CD4-positive, alpha-beta T cell treated with Interleukin-17A for 1 hour (primary cell): ENCODE measurements at regions not wholly inside any gene's neighbourhood (a gene's known extent, or its start where the extent isn't known, plus 50 kb on each side); places are given as distances from the start of the nearest gene placed in this dataset.

Experiments
- DNase-seq: peaks from one replicate; pipeline ENCODE4 v3.0.0-alpha.2; 2020

- no peak for DNase-seq
Observed at GRCh38 chr16:17632667-17633066, 161.9 kb upstream of the XYLT1 start.

GRCh38 chr16:17629936-17630335, 159.2 kb upstream of the XYLT1 start:
- DNase-seq, result no peak

GRCh38 chr16:17628983-17629382, 158.2 kb upstream of the XYLT1 start:
- no peak for DNase-seq

- DNase-seq, result no peak
Observed at GRCh38 chr16:17622366-17622765, 151.6 kb upstream of the XYLT1 start.

GRCh38 chr16:17619261-17619660, 148.5 kb upstream of the XYLT1 start:
- no peak for DNase-seq

GRCh38 chr16:17617021-17617552, 146.3 kb upstream of the XYLT1 start:
- DNase-seq, result no peak

- no peak for DNase-seq
Observed at GRCh38 chr16:17612336-17612735, 141.6 kb upstream of the XYLT1 start.

GRCh38 chr16:17607609-17608008, 136.8 kb upstream of the XYLT1 start:
- no peak for DNase-seq

- no peak for DNase-seq
Observed at GRCh38 chr16:17607075-17607509, 136.3 kb upstream of the XYLT1 start.

GRCh38 chr16:17606460-17606859, 135.7 kb upstream of the XYLT1 start:
- no peak for DNase-seq

- DNase-seq, result no peak
Observed at GRCh38 chr16:17605784-17606183, 135.0 kb upstream of the XYLT1 start.

- no peak for DNase-seq
Observed at GRCh38 chr16:17603626-17604025, 132.9 kb upstream of the XYLT1 start.

GRCh38 chr16:17602678-17603077, 131.9 kb upstream of the XYLT1 start:
- DNase-seq, result no peak

GRCh38 chr16:17598968-17599367, 128.2 kb upstream of the XYLT1 start:
- no peak for DNase-seq

- peak; percentile 55 for DNase-seq
Observed at GRCh38 chr16:17591655-17592405, 121.1 kb upstream of the XYLT1 start.

GRCh38 chr16:17590711-17591654, 120.2 kb upstream of the XYLT1 start:
- peak; percentile 72 for DNase-seq

GRCh38 chr16:17589898-17590297, 119.1 kb upstream of the XYLT1 start:
- DNase-seq, result no peak

GRCh38 chr16:17585449-17586074, 114.8 kb upstream of the XYLT1 start:
- DNase-seq, result no peak

GRCh38 chr16:17578981-17579874, 108.5 kb upstream of the XYLT1 start:
- DNase-seq, result peak; percentile 69

GRCh38 chr16:17574256-17574655, 103.5 kb upstream of the XYLT1 start:
- DNase-seq, result no peak

GRCh38 chr16:17572145-17572544, 101.4 kb upstream of the XYLT1 start:
- DNase-seq, result no peak

GRCh38 chr16:17571499-17572093, 100.8 kb upstream of the XYLT1 start:
- DNase-seq, result no peak
